Mucosa of rectum (tissue), 2 donors: ENCODE measurements at regions not wholly inside any gene's neighbourhood (a gene's known extent, or its start where the extent isn't known, plus 50 kb on each side); places are given as distances from the start of the nearest gene placed in this dataset.
A peak's percentile ranks its signal among the peaks of the same experiment; 100 is the strongest.
"Not testable (repeated sequence)": the region's sequence is repeated elsewhere in the genome, so short reads cannot be mapped to it uniquely, and the experiment has no call there.

Experiments used
- H3K27ac ChIP-seq, 2 donors: one replicate each; pipeline ENCODE4 v1.7.0; 2013; ENCODE audit warnings: inconsistent platforms in 2 of 2, low read depth in 2 of 2, low read length in 2 of 2
- H3K27me3 ChIP-seq, 2 donors: one replicate each; pipeline ENCODE4 v1.7.0; 2013; ENCODE audit warnings: low read length in 2 of 2; ENCODE audit not compliant: control insufficient read depth in 2 of 2, insufficient read depth in 2 of 2
- H3K36me3 ChIP-seq, 2 donors: one replicate each; pipeline ENCODE4 v1.7.0; 2013; ENCODE audit warnings: low read length in 2 of 2; ENCODE audit not compliant: control insufficient read depth in 2 of 2, insufficient read depth in 2 of 2
- H3K4me1 ChIP-seq, 2 donors: one replicate each; pipeline ENCODE4 v1.7.0; 2013; ENCODE audit warnings: low read length in 2 of 2, mild to moderate bottlenecking in 1 of 2; ENCODE audit not compliant: control insufficient read depth in 2 of 2, insufficient read depth in 2 of 2
- H3K4me3 ChIP-seq, 2 donors: one replicate each; pipeline ENCODE4 v1.7.0; 2013; ENCODE audit warnings: low read length in 2 of 2
- H3K9ac ChIP-seq, 2 donors: one replicate each; pipeline ENCODE4 v1.7.0; 2013; ENCODE audit warnings: low read length in 2 of 2, low read depth in 1 of 2, mild to moderate bottlenecking in 1 of 2
- H3K9me3 ChIP-seq, 2 donors: one replicate each; pipeline ENCODE4 v1.7.0; 2013; ENCODE audit warnings: low read length in 2 of 2; ENCODE audit not compliant: control insufficient read depth in 2 of 2
- donor health status: healthy.
- donor health status: Normal muscosa, but diverticular disease.

- H3K4me3 ChIP-seq = peak overlapping the region in 1 of 2 donors; percentile 4
- no peaks in the 10 kb centered on the region for H3K36me3 ChIP-seq
- no peaks in the 10 kb centered on the region for H3K9me3 ChIP-seq
- no peaks in the 10 kb centered on the region for H3K27me3 ChIP-seq
- H3K4me1 ChIP-seq = peaks cover 0 to 7% of the 10 kb centered on the region in 2 donors
- no peak overlapping the region for H3K9ac ChIP-seq
- no peak overlapping the region for H3K27ac ChIP-seq
These were observed 330.0 kb downstream of the ARL4A start for GRCh38 chr7:13017333-13017857.

- Histone ChIP-seq H3K4me1 (peaks cover 0 to 7% of the 10 kb centered on the region in 2 donors), H3K4me3 (peak overlapping the region in 1 of 2 donors; percentile 4), H3K36me3 (no peaks in the 10 kb centered on the region), H3K27me3 (no peaks in the 10 kb centered on the region), H3K9ac (no peak overlapping the region), H3K9me3 (no peaks in the 10 kb centered on the region), H3K27ac (no peak overlapping the region)
These were observed 330.4 kb downstream of the ARL4A start for GRCh38 chr7:13017881-13018280.

DNA sequence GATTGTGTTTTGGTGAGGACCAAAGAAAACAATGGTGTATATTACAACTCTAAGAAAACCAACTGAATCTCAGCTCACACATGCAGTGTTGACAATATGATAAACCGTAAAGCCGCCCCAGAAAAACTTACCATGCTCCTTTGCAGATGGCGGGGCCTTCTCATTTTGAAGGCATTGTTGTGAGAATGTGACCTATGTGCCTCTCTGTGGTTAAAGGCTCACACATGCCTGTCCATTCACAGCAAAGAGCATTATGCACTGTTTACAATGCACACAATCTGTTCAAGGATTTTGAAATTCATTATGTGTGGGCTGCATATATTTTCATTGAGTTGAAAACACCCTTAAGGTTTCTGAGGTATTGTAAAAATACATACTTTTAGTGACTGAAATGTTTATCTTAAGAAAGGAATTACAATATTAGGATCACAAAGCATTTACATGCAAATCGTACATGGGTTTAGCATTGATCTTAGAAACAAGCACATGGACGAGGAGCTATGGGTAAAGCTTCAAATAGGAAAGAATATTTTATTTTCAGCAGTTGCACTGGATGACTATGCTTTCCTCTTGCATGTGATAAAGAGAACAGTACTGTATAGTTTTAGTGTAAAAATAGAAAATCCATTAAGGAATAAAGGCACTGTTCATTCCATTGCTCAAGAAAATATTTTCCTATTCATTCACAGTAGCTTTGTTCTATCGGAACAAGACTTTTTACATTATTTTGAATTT is 334.3 kb downstream of the ARL4A start:
- Histone ChIP-seq H3K27me3 (no peaks in the 10 kb centered on the region), H3K9ac (no peak overlapping the region), H3K9me3 (no peaks in the 10 kb centered on the region), H3K27ac (no peak overlapping the region), H3K36me3 (no peaks in the 10 kb centered on the region), H3K4me3 (no peak overlapping the region), H3K4me1 (peaks cover 0 to 3% of the 10 kb centered on the region in 2 donors)

DNA sequence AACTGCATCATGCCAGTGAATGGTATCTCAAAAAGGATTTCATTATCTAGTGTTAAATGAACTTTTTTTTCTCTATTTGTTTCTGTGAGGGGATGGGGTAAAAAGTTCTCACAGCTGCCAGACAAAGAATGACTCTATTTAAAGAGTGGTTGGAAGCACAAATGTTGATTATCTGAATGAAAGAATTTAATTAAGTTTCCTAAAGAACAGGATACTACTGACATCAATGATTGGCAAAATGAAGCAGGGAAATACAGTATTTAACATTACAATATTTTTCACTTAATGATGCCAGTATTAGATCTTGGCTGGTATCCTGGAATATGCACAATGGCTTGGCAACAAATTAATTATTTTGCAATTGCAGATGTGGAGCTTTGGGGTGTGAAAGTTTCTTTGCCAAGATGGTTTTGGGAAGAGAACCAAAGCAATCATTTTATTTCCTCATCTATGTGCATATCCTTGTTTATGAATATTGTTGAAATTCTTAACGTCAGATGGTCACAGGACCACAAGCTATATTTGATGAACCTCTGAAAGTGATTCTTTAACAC is 336.8 kb downstream of the ARL4A start:
- Histone ChIP-seq H3K9me3 (no peaks in the 10 kb centered on the region), H3K36me3 (no peaks in the 10 kb centered on the region), H3K9ac (no peak overlapping the region), H3K27me3 (no peaks in the 10 kb centered on the region), H3K4me3 (no peak overlapping the region), H3K27ac (no peak overlapping the region), H3K4me1 (no peaks in the 10 kb centered on the region)

GRCh38 chr7:13025043-13025442 is 337.6 kb downstream of the ARL4A start:
- H3K4me3 ChIP-seq, H3K36me3 ChIP-seq, H3K27ac ChIP-seq, H3K9ac ChIP-seq, H3K9me3 ChIP-seq, H3K27me3 ChIP-seq, H3K4me1 ChIP-seq: not testable (repeated sequence)

DNA sequence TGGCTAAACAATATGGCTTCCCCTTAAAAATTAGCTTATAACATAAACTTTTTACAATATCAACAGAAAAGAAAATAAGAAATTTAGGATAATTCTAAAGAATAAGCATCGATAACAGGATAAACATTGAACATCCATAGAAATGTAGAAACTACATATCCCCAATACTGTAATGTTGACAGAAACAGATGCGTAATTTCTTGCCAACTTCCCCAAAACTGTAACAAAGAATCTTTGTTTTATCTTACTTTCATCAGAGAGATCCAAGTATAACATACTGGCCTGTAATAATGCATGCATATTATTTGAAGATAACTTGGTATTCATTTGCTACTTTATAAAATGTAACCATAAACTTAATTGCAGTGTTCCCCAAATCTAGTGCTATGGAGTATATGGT is 339.9 kb downstream of the ARL4A start:
- no peak overlapping the region for H3K27ac ChIP-seq
- no peak overlapping the region for H3K9ac ChIP-seq
- no peaks in the 10 kb centered on the region for H3K36me3 ChIP-seq
- no peaks in the 10 kb centered on the region for H3K9me3 ChIP-seq
- H3K4me3 ChIP-seq = no peak overlapping the region
- no peaks in the 10 kb centered on the region for H3K27me3 ChIP-seq
- no peaks in the 10 kb centered on the region for H3K4me1 ChIP-seq

GRCh38 chr7:13028036-13028824 is 340.8 kb downstream of the ARL4A start:
- Histone ChIP-seq H3K27me3 (no peaks in the 10 kb centered on the region), H3K27ac (no peak overlapping the region), H3K36me3 (no peaks in the 10 kb centered on the region), H3K9ac (no peak overlapping the region), H3K9me3 (no peaks in the 10 kb centered on the region), H3K4me1 (no peaks in the 10 kb centered on the region), H3K4me3 (no peak overlapping the region)

GRCh38 chr7:13028825-13029099 is 341.3 kb downstream of the ARL4A start:
- H3K27me3 ChIP-seq = no peaks in the 10 kb centered on the region
- H3K4me1 ChIP-seq = no peaks in the 10 kb centered on the region
- H3K4me3 ChIP-seq = no peak overlapping the region
- no peaks in the 10 kb centered on the region for H3K36me3 ChIP-seq
- H3K27ac ChIP-seq = no peak overlapping the region
- H3K9me3 ChIP-seq = no peaks in the 10 kb centered on the region
- no peak overlapping the region for H3K9ac ChIP-seq

- H3K9ac ChIP-seq = no peak overlapping the region
- no peak overlapping the region for H3K27ac ChIP-seq
- no peaks in the 10 kb centered on the region for H3K9me3 ChIP-seq
- no peaks in the 10 kb centered on the region for H3K27me3 ChIP-seq
- H3K36me3 ChIP-seq = no peaks in the 10 kb centered on the region
- no peak overlapping the region for H3K4me3 ChIP-seq
- H3K4me1 ChIP-seq = no peaks in the 10 kb centered on the region
These were observed 344.0 kb downstream of the ARL4A start for GRCh38 chr7:13031468-13031867.

DNA sequence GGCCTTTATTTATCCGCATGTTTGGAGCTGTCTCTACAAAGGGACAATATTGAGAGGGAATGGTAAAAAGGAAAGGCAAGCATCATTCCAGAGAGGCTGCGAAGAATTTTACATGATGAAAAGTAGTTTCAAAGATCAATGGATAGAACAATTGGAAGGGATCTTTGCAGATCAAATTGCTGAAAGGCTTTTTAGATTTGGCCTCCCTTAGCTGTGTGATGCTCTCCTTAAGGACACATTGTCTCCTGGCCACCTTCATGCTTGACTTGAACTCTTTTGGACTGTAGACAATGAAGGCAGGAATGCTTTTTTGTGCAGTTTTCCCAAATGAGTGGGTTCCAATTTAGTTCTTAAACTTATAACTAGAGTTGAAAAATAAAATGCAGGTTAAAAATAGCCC is 344.7 kb downstream of the ARL4A start:
- H3K27ac ChIP-seq = no peak overlapping the region
- no peaks in the 10 kb centered on the region for H3K4me1 ChIP-seq
- no peak overlapping the region for H3K4me3 ChIP-seq
- H3K9me3 ChIP-seq = no peaks in the 10 kb centered on the region
- no peaks in the 10 kb centered on the region for H3K36me3 ChIP-seq
- H3K27me3 ChIP-seq = no peaks in the 10 kb centered on the region
- H3K9ac ChIP-seq = no peak overlapping the region
